Hepatocyte (in vitro differentiated cells): ENCODE measurements at regions not wholly inside any gene's neighbourhood (a gene's known extent, or its start where the extent isn't known, plus 50 kb on each side); places are given as distances from the start of the nearest gene placed in this dataset.

ENCODE experiments used
- EZH2 ChIP-seq: fragments of 200-600 bp; sonication (generic); IDR thresholded peaks from 2 replicates; pipeline ENCODE4 v1.6.1; 2016; ENCODE audit warnings: antibody characterized with exemption, mild to moderate bottlenecking, borderline replicate concordance
- TF ChIP-seq, protein P1 (sequence below): fragments of 200-600 bp; sonication (generic); IDR thresholded peaks from 2 replicates; pipeline ENCODE4 v1.5.1; 2016; ENCODE audit warnings: antibody characterized with exemption, mild to moderate bottlenecking; ENCODE audit not compliant: poor library complexity

DNA sequence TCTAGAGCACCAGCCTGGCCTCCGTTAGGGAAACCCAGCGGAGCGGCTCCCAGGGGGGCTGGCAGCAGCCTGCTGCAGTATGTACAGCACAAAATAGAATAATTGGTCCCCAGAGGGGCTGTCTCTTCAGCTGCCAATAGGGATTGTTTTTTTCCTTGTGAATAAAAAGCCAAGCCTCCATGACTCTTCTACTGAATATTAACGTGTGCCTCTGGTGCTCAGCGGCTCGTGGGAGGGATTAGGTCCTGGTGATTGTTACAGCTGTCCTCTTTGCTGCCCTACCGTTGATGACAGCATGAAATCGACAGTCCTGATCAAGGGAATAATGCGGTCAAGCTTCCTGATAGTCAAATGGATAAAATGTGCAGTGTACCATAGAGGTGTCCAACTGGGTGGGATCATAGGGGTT lies 190.7 kb upstream of the RUNX1 start:
- TF ChIP-seq, protein P1, sequence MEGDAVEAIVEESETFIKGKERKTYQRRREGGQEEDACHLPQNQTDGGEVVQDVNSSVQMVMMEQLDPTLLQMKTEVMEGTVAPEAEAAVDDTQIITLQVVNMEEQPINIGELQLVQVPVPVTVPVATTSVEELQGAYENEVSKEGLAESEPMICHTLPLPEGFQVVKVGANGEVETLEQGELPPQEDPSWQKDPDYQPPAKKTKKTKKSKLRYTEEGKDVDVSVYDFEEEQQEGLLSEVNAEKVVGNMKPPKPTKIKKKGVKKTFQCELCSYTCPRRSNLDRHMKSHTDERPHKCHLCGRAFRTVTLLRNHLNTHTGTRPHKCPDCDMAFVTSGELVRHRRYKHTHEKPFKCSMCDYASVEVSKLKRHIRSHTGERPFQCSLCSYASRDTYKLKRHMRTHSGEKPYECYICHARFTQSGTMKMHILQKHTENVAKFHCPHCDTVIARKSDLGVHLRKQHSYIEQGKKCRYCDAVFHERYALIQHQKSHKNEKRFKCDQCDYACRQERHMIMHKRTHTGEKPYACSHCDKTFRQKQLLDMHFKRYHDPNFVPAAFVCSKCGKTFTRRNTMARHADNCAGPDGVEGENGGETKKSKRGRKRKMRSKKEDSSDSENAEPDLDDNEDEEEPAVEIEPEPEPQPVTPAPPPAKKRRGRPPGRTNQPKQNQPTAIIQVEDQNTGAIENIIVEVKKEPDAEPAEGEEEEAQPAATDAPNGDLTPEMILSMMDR, result no peak
- no peak for TF ChIP-seq EZH2
